ENCODE measurements at regions not wholly inside any gene's neighbourhood (a gene's known extent, or its start where the extent isn't known, plus 50 kb on each side); places are given as distances from the start of the nearest gene placed in this dataset.

GRCh38 chr13:102487330-102487729 lies 85.5 kb upstream of the FGF14 start:
- Histone ChIP-seq H3K27ac (no peak overlapping the region), H3K4me1 (no peaks in the 10 kb centered on the region), H3K36me3 (no peaks in the 10 kb centered on the region), H3K9me3 (no peaks in the 10 kb centered on the region), H3K4me3 (no peak overlapping the region), H3K27me3 (no peaks in the 10 kb centered on the region)
- intact Hi-C loops (cut with DNase I): no loop called here
- 19 to 34% methylated on average over 2 of the region's 2 CpGs for WGBS, 2 donors
- ATAC-seq: no peak
- no peak for TF ChIP-seq CTCF (IDR thresholded peaks at IDR 0.05)
- no peak for DNase-seq

GRCh38 chr13:102484329-102484728 lies 82.5 kb upstream of the FGF14 start:
- intact Hi-C loops (cut with DNase I): no loop called here
- WGBS, 2 donors: 30 to 34% methylated on average over 2 of the region's 2 CpGs
- ATAC-seq: no peak

GRCh38 chr13:102472650-102473049 lies 70.8 kb upstream of the FGF14 start:
- ATAC-seq (no peak), DNase-seq (no peak)
- TF ChIP-seq CTCF (IDR thresholded peaks at IDR 0.05): no peak
- Histone ChIP-seq H3K27me3 (no peaks in the 10 kb centered on the region), H3K27ac (no peak overlapping the region), H3K4me3 (no peak overlapping the region), H3K9me3 (no peaks in the 10 kb centered on the region), H3K36me3 (no peaks in the 10 kb centered on the region), H3K4me1 (no peaks in the 10 kb centered on the region)
- intact Hi-C loops (cut with DNase I): no loop called here

More at GRCh38 chr13:102484329-102484728, 82.5 kb upstream of the FGF14 start:
- H3K27ac ChIP-seq: no peak overlapping the region
- peak in 3 of 9 donors; percentile 11 to 19 (median 15) for TF ChIP-seq CTCF (IDR thresholded peaks at IDR 0.05)
- no peaks in the 10 kb centered on the region for H3K9me3 ChIP-seq
- no peaks in the 10 kb centered on the region for H3K4me1 ChIP-seq
- H3K36me3 ChIP-seq: no peaks in the 10 kb centered on the region
- no peak for DNase-seq
- no peaks in the 10 kb centered on the region for H3K27me3 ChIP-seq
- no peak overlapping the region for H3K4me3 ChIP-seq

GRCh38 chr13:102470283-102470917 lies 68.6 kb upstream of the FGF14 start:
- Histone ChIP-seq H3K27me3 (no peaks in the 10 kb centered on the region), H3K4me3 (no peak overlapping the region), H3K36me3 (no peaks in the 10 kb centered on the region), H3K4me1 (no peaks in the 10 kb centered on the region), H3K9me3 (no peaks in the 10 kb centered on the region), H3K27ac (no peak overlapping the region)
- ATAC-seq (no peak), DNase-seq (no peak)
- 47 to 56% methylated on average over 3 of the region's 3 CpGs for WGBS, 2 donors
- TF ChIP-seq CTCF (IDR thresholded peaks at IDR 0.05): no peak
- intact Hi-C loops (cut with DNase I): no loop called here

All from heart right ventricle (tissue), 16 donors.